Chondrocyte (in vitro differentiated cells): ENCODE measurements at regions not wholly inside any gene's neighbourhood (a gene's known extent, or its start where the extent isn't known, plus 50 kb on each side); places are given as distances from the start of the nearest gene placed in this dataset.

Experiments
- DNase-seq: peaks from one replicate; pipeline ENCODE4 v3.0.0; 2021; ENCODE audit warnings: mixed read lengths, low spot score
- H3K27ac Mint-ChIP-seq: one replicate; pipeline ENCODE4 v1.8.0; 2021; ENCODE audit warnings: mild to moderate bottlenecking, moderate library complexity, mixed read lengths; ENCODE audit not compliant: unreplicated experiment
- H3K27me3 Mint-ChIP-seq: 2 replicates; pipeline ENCODE4 v1.8.0; 2021; ENCODE audit warnings: low read depth, mixed read lengths
- H3K36me3 Mint-ChIP-seq: 2 replicates; pipeline ENCODE4 v1.8.0; 2021; ENCODE audit warnings: low read depth, mixed read lengths
- H3K4me1 Mint-ChIP-seq: 2 replicates; pipeline ENCODE4 v1.8.0; 2021; ENCODE audit warnings: low read depth, mild to moderate bottlenecking, mixed read lengths
- H3K4me3 Mint-ChIP-seq: one replicate; pipeline ENCODE4 v1.8.0; 2021; ENCODE audit warnings: mild to moderate bottlenecking, moderate library complexity, mixed read lengths; ENCODE audit not compliant: unreplicated experiment
- H3K9me3 Mint-ChIP-seq: 2 replicates; pipeline ENCODE4 v1.8.0; 2021; ENCODE audit warnings: low read depth, mixed read lengths
- TF ChIP-seq, protein P1 (sequence below): fragments of 200-600 bp; sonication (generic); IDR thresholded peaks from 2 replicates; pipeline ENCODE4 v1.5.0; 2021; ENCODE audit warnings: antibody characterized with exemption, mild to moderate bottlenecking, moderate library complexity

DNA sequence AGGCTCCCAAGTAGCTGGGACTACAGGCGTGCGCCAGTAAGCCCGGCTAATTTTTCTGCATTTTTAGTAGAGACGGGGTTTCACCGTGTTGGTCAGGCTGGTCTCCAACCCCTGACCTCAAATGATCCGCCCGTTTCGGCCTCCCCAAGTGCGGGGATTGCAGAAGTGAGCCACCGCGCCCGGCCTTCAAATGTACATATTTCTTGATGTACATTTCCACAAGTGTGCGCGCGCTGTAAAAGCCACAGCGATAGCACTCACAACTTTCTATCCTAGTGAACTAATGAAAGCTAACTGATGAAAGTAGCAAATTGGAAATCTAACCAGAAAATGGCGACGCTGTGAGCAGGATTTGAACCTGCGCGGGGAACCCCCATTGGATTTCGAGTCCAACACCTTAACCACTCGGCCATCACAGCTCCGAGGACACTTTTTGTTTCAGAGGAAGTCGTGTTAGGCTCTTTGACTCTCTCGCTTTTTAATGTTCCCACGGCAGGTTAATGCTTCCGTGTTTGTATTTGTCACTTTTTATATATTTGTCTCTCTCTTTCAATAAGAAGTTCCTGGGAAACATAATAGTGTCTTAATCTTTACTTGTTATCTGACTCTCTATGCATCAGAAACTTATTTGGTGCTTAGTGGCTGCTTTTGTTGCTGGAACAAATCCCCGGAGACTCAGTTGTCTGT, 199.4 kb upstream of the ZNF184 start:
- Mint-ChIP-seq H3K4me3 (peak overlapping the region; percentile 66), H3K27me3 (peaks cover 13% of the 10 kb centered on the region), H3K4me1 (peaks cover 54% of the 10 kb centered on the region), H3K9me3 (no peaks in the 10 kb centered on the region), H3K36me3 (no peaks in the 10 kb centered on the region), H3K27ac (peak overlapping the region; percentile 69)
- DNase-seq = no peak
- TF ChIP-seq, protein P1, sequence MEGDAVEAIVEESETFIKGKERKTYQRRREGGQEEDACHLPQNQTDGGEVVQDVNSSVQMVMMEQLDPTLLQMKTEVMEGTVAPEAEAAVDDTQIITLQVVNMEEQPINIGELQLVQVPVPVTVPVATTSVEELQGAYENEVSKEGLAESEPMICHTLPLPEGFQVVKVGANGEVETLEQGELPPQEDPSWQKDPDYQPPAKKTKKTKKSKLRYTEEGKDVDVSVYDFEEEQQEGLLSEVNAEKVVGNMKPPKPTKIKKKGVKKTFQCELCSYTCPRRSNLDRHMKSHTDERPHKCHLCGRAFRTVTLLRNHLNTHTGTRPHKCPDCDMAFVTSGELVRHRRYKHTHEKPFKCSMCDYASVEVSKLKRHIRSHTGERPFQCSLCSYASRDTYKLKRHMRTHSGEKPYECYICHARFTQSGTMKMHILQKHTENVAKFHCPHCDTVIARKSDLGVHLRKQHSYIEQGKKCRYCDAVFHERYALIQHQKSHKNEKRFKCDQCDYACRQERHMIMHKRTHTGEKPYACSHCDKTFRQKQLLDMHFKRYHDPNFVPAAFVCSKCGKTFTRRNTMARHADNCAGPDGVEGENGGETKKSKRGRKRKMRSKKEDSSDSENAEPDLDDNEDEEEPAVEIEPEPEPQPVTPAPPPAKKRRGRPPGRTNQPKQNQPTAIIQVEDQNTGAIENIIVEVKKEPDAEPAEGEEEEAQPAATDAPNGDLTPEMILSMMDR = no peak

DNA sequence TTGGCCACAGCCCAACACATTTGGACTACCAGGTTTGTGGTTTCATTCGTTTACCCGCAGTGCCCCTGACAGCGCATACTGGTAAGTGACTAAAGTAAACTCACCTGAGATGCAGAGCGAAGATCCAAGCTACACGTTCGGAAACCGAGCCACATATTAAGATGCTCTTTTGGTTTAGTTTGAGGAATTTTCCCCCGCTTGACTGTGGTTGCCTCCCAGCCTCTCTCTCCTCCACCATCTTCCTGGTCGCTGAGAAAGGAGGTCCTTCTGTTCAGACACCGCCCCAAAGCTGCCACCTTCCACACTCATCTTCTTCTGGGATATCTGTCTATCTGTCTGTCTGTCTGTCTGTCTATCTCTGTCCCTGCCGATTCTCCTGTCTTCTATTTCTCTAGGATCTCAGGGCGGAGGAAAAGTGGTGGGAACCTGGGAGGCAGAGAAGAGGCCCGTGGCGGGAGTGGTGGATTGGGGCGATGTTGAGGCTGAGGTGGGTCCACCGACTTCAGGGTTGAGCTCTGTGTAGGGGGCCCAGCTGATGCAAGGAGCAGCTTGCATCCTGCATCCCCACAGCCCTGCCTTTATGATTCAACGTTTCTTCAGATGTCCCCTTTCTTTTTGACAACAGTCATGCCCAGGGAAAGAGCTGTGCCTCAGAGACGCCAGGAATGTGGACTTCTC, 196.9 kb upstream of the ZNF184 start:
- DNase-seq = no peak
- Mint-ChIP-seq H3K36me3 (no peaks in the 10 kb centered on the region), H3K4me1 (peaks cover 59% of the 10 kb centered on the region), H3K4me3 (peak overlapping the region; percentile 71), H3K9me3 (no peaks in the 10 kb centered on the region), H3K27me3 (peaks cover 10% of the 10 kb centered on the region), H3K27ac (peak overlapping the region; percentile 83)
- TF ChIP-seq, protein P1 = no peak

DNA sequence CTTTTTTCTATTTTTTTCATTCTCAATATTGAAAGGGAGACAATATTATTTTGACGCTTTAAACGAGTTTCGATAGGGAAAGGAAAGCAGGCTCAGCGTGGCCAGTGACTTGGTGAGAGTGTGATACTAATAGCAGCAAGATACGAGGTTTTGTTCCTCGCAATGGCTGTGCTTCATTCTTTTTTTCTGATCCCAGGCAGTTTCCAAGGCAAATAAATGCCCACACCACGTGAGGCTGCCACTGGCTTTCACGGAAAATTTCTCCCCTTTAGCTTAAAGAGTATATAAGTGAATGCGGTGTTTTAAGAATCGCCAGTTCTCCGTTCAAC, 196.4 kb upstream of the ZNF184 start:
- Mint-ChIP-seq H3K27ac (peak overlapping the region; percentile 83), H3K4me1 (peaks cover 59% of the 10 kb centered on the region), H3K9me3 (no peaks in the 10 kb centered on the region), H3K27me3 (peaks cover 10% of the 10 kb centered on the region), H3K36me3 (no peaks in the 10 kb centered on the region), H3K4me3 (peak overlapping the region; percentile 71)
- TF ChIP-seq, protein P1 = no peak
- DNase-seq = no peak

DNA sequence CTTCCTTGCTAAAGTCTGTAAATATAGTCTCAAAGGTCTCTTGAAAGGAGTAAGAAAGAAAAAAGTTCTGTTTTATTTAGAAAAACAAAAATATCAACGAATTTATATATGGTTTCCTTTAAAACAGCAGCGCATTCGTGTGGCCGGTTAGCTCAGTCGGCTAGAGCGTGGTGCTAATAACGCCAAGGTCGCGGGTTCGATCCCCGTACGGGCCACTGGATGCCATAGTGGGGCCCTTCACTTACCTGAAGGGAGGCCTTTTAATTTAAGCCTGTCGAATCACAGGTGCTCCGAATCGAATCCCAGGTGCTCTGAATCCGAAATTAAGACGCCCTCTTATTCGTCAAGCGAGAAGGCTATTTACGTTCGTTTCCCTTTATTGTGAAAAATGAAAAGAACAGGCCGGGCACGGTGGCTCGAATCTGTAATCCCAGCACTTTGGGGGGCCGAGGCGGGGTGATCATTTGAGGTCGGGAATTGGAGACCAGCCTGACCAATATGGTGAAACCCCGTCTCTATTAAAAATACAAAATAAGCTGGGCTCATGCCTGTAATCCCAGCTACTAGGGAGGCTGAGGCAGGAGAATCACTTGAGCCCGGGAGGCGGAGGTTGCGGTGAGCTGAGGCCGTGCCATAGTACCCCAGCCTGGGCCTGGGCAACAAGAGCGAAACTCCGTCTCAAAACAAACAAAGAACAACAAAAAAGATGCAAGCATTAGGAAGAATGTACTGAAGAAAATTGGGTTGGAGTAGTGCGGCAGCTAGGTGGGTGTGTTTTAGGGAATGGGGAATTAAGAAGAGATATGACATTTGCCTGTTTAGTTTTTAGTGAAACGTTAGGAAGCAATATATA, 195.8 kb upstream of the ZNF184 start:
- Mint-ChIP-seq H3K36me3 (no peaks in the 10 kb centered on the region), H3K9me3 (no peaks in the 10 kb centered on the region), H3K27me3 (peaks cover 10% of the 10 kb centered on the region), H3K27ac (peak overlapping the region; percentile 83), H3K4me3 (peak overlapping the region; percentile 71), H3K4me1 (peaks cover 59% of the 10 kb centered on the region)
- DNase-seq = no peak
- TF ChIP-seq, protein P1 = peak; percentile 17

DNA sequence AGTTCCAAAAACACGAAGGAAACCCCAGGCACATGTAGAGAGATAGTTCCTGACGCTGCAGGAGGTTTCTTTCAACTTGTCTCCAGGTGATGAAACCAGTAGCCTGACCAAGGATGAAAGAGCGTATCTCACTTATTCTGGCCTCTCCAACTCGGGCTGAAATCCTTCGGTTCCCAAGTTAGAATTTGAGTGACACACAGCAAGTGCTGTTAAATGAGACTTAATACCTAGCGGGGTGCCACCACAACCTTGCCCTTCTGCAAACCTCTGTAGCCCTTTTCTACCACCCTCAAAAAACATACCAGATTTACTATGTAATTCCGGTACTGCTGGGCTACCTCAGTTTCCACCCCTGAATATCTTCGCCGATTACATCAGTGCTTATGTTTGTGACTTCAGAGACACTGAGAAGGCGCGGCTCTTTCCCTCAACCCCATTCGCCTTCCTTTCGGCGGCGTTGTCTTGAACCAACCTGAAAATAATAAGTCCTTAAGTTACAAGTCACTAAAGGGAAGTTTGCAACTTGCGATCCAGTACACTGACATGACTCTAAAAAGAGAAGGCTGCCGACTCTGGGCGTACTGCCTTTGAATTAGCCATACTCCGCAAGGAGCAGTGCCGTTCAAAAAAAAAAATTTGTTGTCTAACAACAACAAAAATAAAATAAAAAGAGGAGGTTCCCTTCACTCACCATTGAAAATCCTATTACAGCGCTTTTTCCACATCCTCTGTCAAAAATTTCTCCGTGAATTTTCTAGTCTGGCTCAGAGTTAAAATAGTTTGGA, 194.9 kb upstream of the ZNF184 start:
- TF ChIP-seq, protein P1 = no peak
- Mint-ChIP-seq H3K36me3 (no peaks in the 10 kb centered on the region), H3K27ac (peak overlapping the region; percentile 64), H3K4me1 (peaks cover 56% of the 10 kb centered on the region), H3K4me3 (peak overlapping the region; percentile 71), H3K9me3 (no peaks in the 10 kb centered on the region), H3K27me3 (peaks cover 10% of the 10 kb centered on the region)
- no peak for DNase-seq
